CD8-positive, alpha-beta memory T cell (primary cell): ENCODE measurements at regions not wholly inside any gene's neighbourhood (a gene's known extent, or its start where the extent isn't known, plus 50 kb on each side); places are given as distances from the start of the nearest gene placed in this dataset.

ENCODE experiments used
- CTCF ChIA-PET: fragments of 350-600 bp; sonication (Branson Sonifier 250); formaldehyde crosslinking; loops from one replicate; lab custom pipeline; 2021; ENCODE audit warnings: antibody characterized with exemption; lab: Charles Lee
- POLR2A ChIA-PET: fragments of 350-600 bp; sonication (Branson Sonifier 250); formaldehyde crosslinking; loops from one replicate; lab custom pipeline; 2021; ENCODE audit warnings: antibody characterized with exemption; lab: Charles Lee
- DNase-seq, 5 donors: peaks; one replicate each; pipeline versions ENCODE4 v3.0.0 to v3.0.0-alpha.2; 2020 to 2022; ENCODE audit warnings: mixed read lengths in 1 of 5
- H3K27ac ChIP-seq: one replicate; pipeline ENCODE4 v1.7.0; 2013; ENCODE audit warnings: low read depth, mild to moderate bottlenecking, low read length, moderate library complexity
- H3K27me3 ChIP-seq: 2 replicates; pipeline ENCODE4 v1.7.0; 2013; ENCODE audit warnings: low read length, mild to moderate bottlenecking; ENCODE audit not compliant: insufficient read depth, poor library complexity, severe bottlenecking
- H3K36me3 ChIP-seq: 2 replicates; pipeline ENCODE4 v1.7.0; 2013; ENCODE audit warnings: mild to moderate bottlenecking, low read length, moderate library complexity; ENCODE audit not compliant: insufficient read depth
- H3K4me1 ChIP-seq: 2 replicates; pipeline ENCODE4 v1.7.0; 2013; ENCODE audit warnings: mild to moderate bottlenecking, low read length, moderate library complexity; ENCODE audit not compliant: insufficient read depth
- H3K4me3 ChIP-seq: 2 replicates; pipeline ENCODE4 v1.7.0; 2013; ENCODE audit warnings: mild to moderate bottlenecking, low read length
- H3K9me3 ChIP-seq: 2 replicates; pipeline ENCODE4 v1.7.0; 2013; ENCODE audit warnings: mild to moderate bottlenecking, low read length
- H3K27ac Mint-ChIP-seq, 8 donors: one replicate each; pipeline ENCODE4 v1.8.0; 2020 to 2021; ENCODE audit warnings: mixed read lengths in 8 of 8, mild to moderate bottlenecking in 6 of 8, inconsistent platforms in 3 of 8, moderate library complexity in 3 of 8
- H3K27me3 Mint-ChIP-seq, 2 donors: one replicate each; pipeline ENCODE4 v1.8.0; 2020 to 2021; ENCODE audit warnings: mixed read lengths in 2 of 2, mild to moderate bottlenecking in 1 of 2, moderate library complexity in 1 of 2
- H3K36me3 Mint-ChIP-seq, 3 donors: one replicate each; pipeline ENCODE4 v1.8.0; 2020 to 2021; ENCODE audit warnings: mixed read lengths in 3 of 3, inconsistent platforms in 1 of 3, mild to moderate bottlenecking in 1 of 3
- H3K4me1 Mint-ChIP-seq, 3 donors: one replicate each; pipeline ENCODE4 v1.8.0; 2020 to 2021; ENCODE audit warnings: mixed read lengths in 3 of 3, inconsistent platforms in 1 of 3, mild to moderate bottlenecking in 1 of 3
- H3K4me3 Mint-ChIP-seq, 7 donors: one replicate each; pipeline ENCODE4 v1.8.0; 2020 to 2021; ENCODE audit warnings: mixed read lengths in 7 of 7, mild to moderate bottlenecking in 6 of 7, moderate library complexity in 4 of 7, inconsistent platforms in 2 of 7
- H3K9me3 Mint-ChIP-seq, 5 donors: one replicate each; pipeline ENCODE4 v1.8.0; 2020 to 2022; ENCODE audit warnings: mixed read lengths in 5 of 5, mild to moderate bottlenecking in 3 of 5, moderate library complexity in 2 of 5, inconsistent platforms in 1 of 5

DNA sequence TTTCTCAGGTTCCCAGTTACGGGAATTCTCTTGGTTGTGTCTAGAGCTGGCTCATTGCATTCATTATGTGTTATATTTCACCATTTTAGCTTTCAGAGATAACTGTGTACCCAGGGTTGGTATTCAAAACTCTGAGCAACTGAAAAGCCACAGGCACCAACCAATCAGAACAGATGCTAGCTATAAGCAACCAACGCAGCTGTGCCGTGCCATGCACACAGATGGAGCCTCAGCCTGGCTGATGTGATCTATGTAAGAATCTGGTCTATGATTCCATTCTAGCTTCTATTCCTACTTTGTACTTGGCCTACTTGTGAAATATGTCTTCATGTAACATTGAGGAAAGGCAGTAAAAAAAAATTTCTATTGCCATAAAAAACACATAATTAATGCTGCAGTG lies 95.0 kb upstream of the CCDC80 start:
- no peak for DNase-seq
- Histone ChIP-seq H3K4me1 (peaks cover 56% of the 10 kb centered on the region), H3K9me3 (no peaks in the 10 kb centered on the region), H3K27me3 (no peaks in the 10 kb centered on the region), H3K4me3 (no peak overlapping the region), H3K27ac (no peak overlapping the region), H3K36me3 (no peaks in the 10 kb centered on the region)
- ChIA-PET CTCF (interaction anchor here (1.0 to 5.4 kb wide), 12 partner anchors 9 to 300 kb away, joined by 3 to 53 read pairs (median 10); partner anchors contain the start of genes CD200R1 and GTPBP8), POLR2A (interaction anchor here (0.7 kb wide), 1 partner anchor 215 kb away, joined by 3 read pairs; no protein-coding TSS in a partner anchor)
- H3K36me3 Mint-ChIP-seq = no peaks in the 10 kb centered on the region
- H3K27ac Mint-ChIP-seq = peak overlapping the region in 4 of 8 donors; percentile 6 to 90 (median 45)
- H3K27me3 Mint-ChIP-seq = peaks cover 0 to 1% of the 10 kb centered on the region in 2 donors
- H3K4me3 Mint-ChIP-seq = no peak overlapping the region
- peaks cover 44 to 58% (median 56%) of the 10 kb centered on the region in 3 donors for H3K4me1 Mint-ChIP-seq
- no peaks in the 10 kb centered on the region for H3K9me3 Mint-ChIP-seq

- ChIA-PET POLR2A (interaction anchor here (1.0 to 1.2 kb wide), 2 partner anchors 58 to 244 kb away, joined by 3 to 7 read pairs; no protein-coding TSS in a partner anchor), CTCF (interaction anchor here (0.7 to 5.4 kb wide), 43 partner anchors 10 to 302 kb away, joined by 3 to 53 read pairs (median 6); partner anchors contain the start of genes CD200R1, CD200R1L and GTPBP8)
Observed at GRCh38 chr3:112734736-112735350, 93.9 kb upstream of the CCDC80 start.

DNA sequence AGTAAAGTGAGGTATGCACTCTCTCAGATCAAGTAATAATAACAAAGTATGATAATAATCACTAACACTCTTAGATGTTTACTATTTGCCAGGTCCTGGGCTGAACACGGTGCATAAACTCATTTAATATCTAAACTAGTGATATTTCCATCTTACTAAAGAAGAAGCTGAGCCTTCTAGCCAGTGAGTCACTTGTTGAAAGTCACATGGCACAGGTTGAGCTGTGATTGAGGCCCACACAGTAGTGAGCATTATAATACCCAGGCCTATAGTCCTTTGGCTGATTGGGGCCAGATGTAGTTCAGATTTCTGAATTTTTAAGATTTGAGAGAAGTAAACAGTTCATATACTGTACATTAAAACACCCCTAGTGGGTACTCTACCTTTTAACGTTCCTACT lies 93.2 kb upstream of the CCDC80 start:
- Mint-ChIP-seq H3K4me3 (no peak overlapping the region), H3K27me3 (peaks cover 0 to 1% of the 10 kb centered on the region in 2 donors), H3K27ac (no peak overlapping the region), H3K4me1 (peaks cover 27 to 40% (median 38%) of the 10 kb centered on the region in 3 donors), H3K36me3 (no peaks in the 10 kb centered on the region), H3K9me3 (no peaks in the 10 kb centered on the region)
- no peaks in the 10 kb centered on the region for H3K36me3 ChIP-seq
- ChIA-PET CTCF (interaction anchor here (0.7 to 5.4 kb wide), 40 partner anchors 10 to 302 kb away, joined by 3 to 53 read pairs (median 6); partner anchors contain the start of genes CD200R1, CD200R1L and GTPBP8), POLR2A (interaction anchor here (1.0 to 1.2 kb wide), 2 partner anchors 57 to 245 kb away, joined by 3 to 7 read pairs; no protein-coding TSS in a partner anchor)
- H3K27me3 ChIP-seq = no peaks in the 10 kb centered on the region
- no peak overlapping the region for H3K27ac ChIP-seq
- H3K4me1 ChIP-seq = peaks cover 38% of the 10 kb centered on the region
- H3K4me3 ChIP-seq = no peak overlapping the region
- no peaks in the 10 kb centered on the region for H3K9me3 ChIP-seq
- DNase-seq = no peak

More at GRCh38 chr3:112734736-112735350, 93.9 kb upstream of the CCDC80 start:
- Histone ChIP-seq H3K36me3 (no peaks in the 10 kb centered on the region), H3K27me3 (no peaks in the 10 kb centered on the region), H3K4me1 (peaks cover 45% of the 10 kb centered on the region), H3K27ac (no peak overlapping the region), H3K4me3 (no peak overlapping the region), H3K9me3 (no peaks in the 10 kb centered on the region)
- Mint-ChIP-seq H3K36me3 (no peaks in the 10 kb centered on the region), H3K27ac (peak overlapping the region in 1 of 8 donors; percentile 59), H3K9me3 (no peaks in the 10 kb centered on the region), H3K4me1 (peaks cover 34 to 47% (median 45%) of the 10 kb centered on the region in 3 donors), H3K27me3 (peaks cover 0 to 1% of the 10 kb centered on the region in 2 donors), H3K4me3 (no peak overlapping the region)
- DNase-seq = peak; percentile 47 to 71 (median 66)

- Mint-ChIP-seq H3K27me3 (peaks cover 0 to 1% of the 10 kb centered on the region in 2 donors), H3K4me1 (peaks cover 5 to 10% (median 6%) of the 10 kb centered on the region in 3 donors), H3K36me3 (no peaks in the 10 kb centered on the region), H3K9me3 (no peaks in the 10 kb centered on the region), H3K27ac (no peak overlapping the region), H3K4me3 (no peak overlapping the region)
- POLR2A ChIA-PET = no interaction called here
- peaks cover 6% of the 10 kb centered on the region for H3K4me1 ChIP-seq
- no peaks in the 10 kb centered on the region for H3K9me3 ChIP-seq
- no peak overlapping the region for H3K27ac ChIP-seq
- no peak overlapping the region for H3K4me3 ChIP-seq
- DNase-seq = no peak
- CTCF ChIA-PET = no interaction called here
- H3K36me3 ChIP-seq = no peaks in the 10 kb centered on the region
- H3K27me3 ChIP-seq = no peaks in the 10 kb centered on the region
Observed at GRCh38 chr3:112730210-112730609, 89.3 kb upstream of the CCDC80 start.

GRCh38 chr3:112721231-112721630 lies 80.3 kb upstream of the CCDC80 start:
- DNase-seq = no peak
- CTCF ChIA-PET = no interaction called here
- Mint-ChIP-seq H3K4me3 (no peak overlapping the region), H3K27ac (no peak overlapping the region), H3K27me3 (peaks cover 0 to 8% of the 10 kb centered on the region in 2 donors), H3K36me3 (no peaks in the 10 kb centered on the region), H3K4me1 (no peaks in the 10 kb centered on the region), H3K9me3 (no peaks in the 10 kb centered on the region)
- Histone ChIP-seq H3K36me3 (no peaks in the 10 kb centered on the region), H3K4me1 (no peaks in the 10 kb centered on the region), H3K9me3 (no peaks in the 10 kb centered on the region), H3K4me3 (no peak overlapping the region), H3K27me3 (no peaks in the 10 kb centered on the region), H3K27ac (no peak overlapping the region)
- POLR2A ChIA-PET = no interaction called here

GRCh38 chr3:112718967-112719366 lies 78.0 kb upstream of the CCDC80 start:
- no peaks in the 10 kb centered on the region for H3K9me3 Mint-ChIP-seq
- no peak for DNase-seq
- Histone ChIP-seq H3K27ac (no peak overlapping the region), H3K27me3 (no peaks in the 10 kb centered on the region), H3K4me3 (no peak overlapping the region), H3K4me1 (no peaks in the 10 kb centered on the region), H3K9me3 (no peaks in the 10 kb centered on the region), H3K36me3 (no peaks in the 10 kb centered on the region)
- ChIA-PET CTCF (interaction anchor here (1.7 kb wide), 1 partner anchor 16 kb away, joined by 4 read pairs; no protein-coding TSS in a partner anchor), POLR2A (no interaction called here)
- peak overlapping the region in 1 of 8 donors; percentile 11 for H3K27ac Mint-ChIP-seq
- no peak overlapping the region for H3K4me3 Mint-ChIP-seq
- H3K27me3 Mint-ChIP-seq = peaks cover 0 to 8% of the 10 kb centered on the region in 2 donors
- no peaks in the 10 kb centered on the region for H3K4me1 Mint-ChIP-seq
- H3K36me3 Mint-ChIP-seq = no peaks in the 10 kb centered on the region

DNA sequence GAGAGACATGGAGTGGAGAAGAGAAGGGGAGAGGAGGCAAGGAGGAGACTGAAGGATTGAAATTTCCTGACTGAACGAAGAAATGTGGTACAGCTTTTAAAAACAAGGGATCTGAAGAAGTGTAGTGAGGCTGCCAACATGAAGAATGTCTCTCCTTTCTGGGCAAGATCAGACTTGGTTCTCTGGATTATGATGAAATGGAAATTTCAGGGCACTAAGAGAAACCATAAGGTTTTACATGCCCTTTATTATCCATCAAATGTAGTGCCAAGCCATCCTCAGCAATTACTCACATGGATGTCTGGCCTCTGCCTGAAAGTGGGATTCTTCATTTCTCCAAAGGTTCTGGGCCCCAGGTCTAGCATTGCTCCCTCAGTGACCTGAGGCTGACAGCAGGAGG lies 77.6 kb upstream of the CCDC80 start:
- peaks cover 0 to 8% of the 10 kb centered on the region in 2 donors for H3K27me3 Mint-ChIP-seq
- no peak for DNase-seq
- Histone ChIP-seq H3K4me1 (no peaks in the 10 kb centered on the region), H3K27ac (no peak overlapping the region), H3K4me3 (no peak overlapping the region), H3K27me3 (no peaks in the 10 kb centered on the region), H3K9me3 (no peaks in the 10 kb centered on the region), H3K36me3 (no peaks in the 10 kb centered on the region)
- CTCF ChIA-PET = interaction anchor here (1.7 kb wide), 1 partner anchor 17 kb away, joined by 4 read pairs; no protein-coding TSS in a partner anchor
- H3K9me3 Mint-ChIP-seq = peaks cover 0 to 1% (median 0%) of the 10 kb centered on the region in 5 donors
- peaks cover 0 to 3% (median 0%) of the 10 kb centered on the region in 3 donors for H3K36me3 Mint-ChIP-seq
- no peak overlapping the region for H3K4me3 Mint-ChIP-seq
- POLR2A ChIA-PET = no interaction called here
- no peaks in the 10 kb centered on the region for H3K4me1 Mint-ChIP-seq
- H3K27ac Mint-ChIP-seq = peak overlapping the region in 1 of 8 donors; percentile 11

DNA sequence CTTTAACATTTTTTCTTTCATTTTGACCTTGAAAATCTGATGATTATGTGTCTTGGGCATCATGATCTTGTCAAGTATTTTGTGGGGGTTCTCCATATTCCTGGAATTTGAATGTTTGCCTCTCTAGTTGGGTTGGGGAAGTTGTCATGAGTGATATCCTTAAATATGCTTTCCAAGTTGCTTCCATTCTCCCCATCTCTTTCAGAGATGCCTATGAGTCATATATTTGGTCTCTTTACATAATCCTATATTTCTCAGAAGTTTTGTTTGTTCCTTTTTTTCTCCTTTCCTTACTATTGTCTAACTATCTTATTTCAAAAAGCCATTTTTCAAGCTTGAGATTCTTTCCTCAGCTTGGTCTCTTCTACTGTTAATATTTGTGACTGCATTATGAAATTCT lies 69.0 kb upstream of the CCDC80 start:
- H3K27ac Mint-ChIP-seq = no peak overlapping the region
- Histone ChIP-seq H3K9me3 (no peaks in the 10 kb centered on the region), H3K36me3 (no peaks in the 10 kb centered on the region), H3K27me3 (no peaks in the 10 kb centered on the region), H3K4me1 (no peaks in the 10 kb centered on the region), H3K4me3 (no peak overlapping the region), H3K27ac (no peak overlapping the region)
- no peak for DNase-seq
- peaks cover 0 to 4% of the 10 kb centered on the region in 2 donors for H3K27me3 Mint-ChIP-seq
- no peaks in the 10 kb centered on the region for H3K4me1 Mint-ChIP-seq
- ChIA-PET POLR2A (no interaction called here), CTCF (interaction anchor here (1.0 kb wide), 1 partner anchor 25 kb away, joined by 3 read pairs; no protein-coding TSS in a partner anchor)
- peaks cover 0 to 8% (median 0%) of the 10 kb centered on the region in 5 donors for H3K9me3 Mint-ChIP-seq
- peaks cover 0 to 6% (median 0%) of the 10 kb centered on the region in 3 donors for H3K36me3 Mint-ChIP-seq
- H3K4me3 Mint-ChIP-seq = no peak overlapping the region
